Peyer's patch (tissue), 4 donors: ENCODE measurements at regions not wholly inside any gene's neighbourhood (a gene's known extent, or its start where the extent isn't known, plus 50 kb on each side); places are given as distances from the start of the nearest gene placed in this dataset.

Experiments
- CTCF ChIP-seq, 6 experiments: fragments of 450-650 bp in 4 of 6; fragments of 200-600 bp in 2 of 6; sonication (generic) in 1 of 6; IDR thresholded peaks; one replicate each; pipeline ENCODE4 v1.5.1; 2017 to 2019; ENCODE audit warnings: antibody characterized with exemption in 6 of 6, mild to moderate bottlenecking in 3 of 6, moderate library complexity in 1 of 6
- POLR2A ChIP-seq, 2 donors: fragments of 450-650 bp; IDR thresholded peaks; one replicate each; pipeline ENCODE4 v1.5.1; 2017; ENCODE audit warnings: antibody characterized with exemption in 2 of 2, mild to moderate bottlenecking in 2 of 2, moderate library complexity in 2 of 2

- TF ChIP-seq POLR2A (IDR thresholded peaks at IDR 0.05) (no peak), CTCF (IDR thresholded peaks at IDR 0.05) (no peak)
Measured at GRCh38 chr2:192783643-192784042, 588.9 kb upstream of the TMEFF2 start.
